H9 (cell line): ENCODE measurements at regions not wholly inside any gene's neighbourhood (a gene's known extent, or its start where the extent isn't known, plus 50 kb on each side); places are given as distances from the start of the nearest gene placed in this dataset.

Source experiments
- DNase-seq: peaks from one replicate; pipeline ENCODE4 v3.0.0-alpha.2; 2017
- H2AFZ ChIP-seq: one replicate; pipeline ENCODE4 v1.6.1; 2013; ENCODE audit warnings: mild to moderate bottlenecking, low read length, control low read depth, moderate library complexity
- H2AK5ac ChIP-seq: 2 replicates; pipeline ENCODE4 v1.6.1; 2013; ENCODE audit warnings: low read length, control low read depth, mixed read lengths; ENCODE audit not compliant: insufficient read length
- H2BK120ac ChIP-seq: one replicate; pipeline ENCODE4 v1.6.1; 2013; ENCODE audit warnings: low read depth, mild to moderate bottlenecking, low read length, control low read depth, inconsistent platforms; ENCODE audit not compliant: poor library complexity, severe bottlenecking
- H2BK12ac ChIP-seq: 2 replicates; pipeline ENCODE4 v1.6.1; 2013; ENCODE audit warnings: low read length, control low read depth, mixed read lengths, low read depth; ENCODE audit not compliant: insufficient read length
- H2BK15ac ChIP-seq: 2 replicates; pipeline ENCODE4 v1.6.1; 2013; ENCODE audit warnings: low read depth, low read length, control low read depth
- H2BK20ac ChIP-seq: one replicate; pipeline ENCODE4 v1.6.1; 2013; ENCODE audit warnings: low read depth, mild to moderate bottlenecking, low read length, control low read depth, inconsistent platforms; ENCODE audit not compliant: poor library complexity, severe bottlenecking
- H2BK5ac ChIP-seq: 2 replicates; pipeline ENCODE4 v1.6.1; 2013; ENCODE audit warnings: low read length, control low read depth, mixed read lengths; ENCODE audit not compliant: insufficient read length
- H3K14ac ChIP-seq: 2 replicates; pipeline ENCODE4 v1.6.1; 2013; ENCODE audit warnings: low read length, control low read depth; ENCODE audit not compliant: insufficient read depth
- H3K18ac ChIP-seq: 2 replicates; pipeline ENCODE4 v1.6.1; 2013; ENCODE audit warnings: low read depth, mild to moderate bottlenecking, mixed read lengths, low read length, control low read depth; ENCODE audit not compliant: insufficient read length
- H3K23ac ChIP-seq: 2 replicates; pipeline ENCODE4 v1.6.1; 2013; ENCODE audit warnings: low read length, control low read depth, mixed read lengths, low read depth; ENCODE audit not compliant: insufficient read length
- H3K23me2 ChIP-seq: 2 replicates; pipeline ENCODE4 v1.6.1; 2013; ENCODE audit warnings: low read depth, mild to moderate bottlenecking, mixed read lengths, low read length, control low read depth; ENCODE audit not compliant: insufficient read length, poor library complexity, severe bottlenecking
- H3K27ac ChIP-seq: 2 replicates; pipeline ENCODE4 v1.5.1; 2013; ENCODE audit warnings: low read length, control low read depth, mixed read lengths, low read depth; ENCODE audit not compliant: insufficient read length
- H3K27me3 ChIP-seq: 2 replicates; pipeline ENCODE4 v1.6.1; 2013; ENCODE audit warnings: low read length, control low read depth, inconsistent platforms; ENCODE audit not compliant: insufficient read depth
- H3K4ac ChIP-seq: 2 replicates; pipeline ENCODE4 v1.6.1; 2013; ENCODE audit warnings: low read depth, mild to moderate bottlenecking, control low read depth, inconsistent platforms, low read length, moderate library complexity
- H3K4me1 ChIP-seq: 2 replicates; pipeline ENCODE4 v1.6.1; 2013; ENCODE audit warnings: low read length, control low read depth, inconsistent platforms; ENCODE audit not compliant: insufficient read depth
- H3K4me2 ChIP-seq: 2 replicates; pipeline ENCODE4 v1.6.1; 2013; ENCODE audit warnings: low read length, control low read depth, mixed read lengths; ENCODE audit not compliant: insufficient read length, insufficient read depth
- H3K56ac ChIP-seq: 2 replicates; pipeline ENCODE4 v1.6.1; 2013; ENCODE audit warnings: low read depth, mild to moderate bottlenecking, mixed read lengths, low read length, control low read depth; ENCODE audit not compliant: insufficient read length
- H3K79me1 ChIP-seq: 2 replicates; pipeline ENCODE4 v1.6.1; 2013; ENCODE audit warnings: low read depth, mild to moderate bottlenecking, moderate library complexity, low read length, control low read depth, inconsistent platforms; ENCODE audit not compliant: insufficient read depth, poor library complexity, severe bottlenecking
- H3K79me2 ChIP-seq: 2 replicates; pipeline ENCODE4 v1.6.1; 2013; ENCODE audit warnings: low read length, control low read depth, inconsistent platforms; ENCODE audit not compliant: insufficient read depth
- H3K9ac ChIP-seq: 2 replicates; pipeline ENCODE4 v1.6.1; 2013; ENCODE audit warnings: low read length, control low read depth, mixed read lengths; ENCODE audit not compliant: insufficient read length; ENCODE audit errors: extremely low read depth
- H3K9me3 ChIP-seq: one replicate; pipeline ENCODE4 v1.6.1; 2013; ENCODE audit warnings: low read depth, low read length, inconsistent platforms; ENCODE audit not compliant: control insufficient read depth
- H3T11ph ChIP-seq: one replicate; pipeline ENCODE4 v1.6.1; 2013; ENCODE audit warnings: mild to moderate bottlenecking, low read length, control low read depth, inconsistent platforms
- H4K20me1 ChIP-seq: one replicate; pipeline ENCODE4 v1.6.1; 2013; ENCODE audit not compliant: control insufficient read depth, insufficient read length, insufficient read depth
- H4K5ac ChIP-seq: 2 replicates; pipeline ENCODE4 v1.6.1; 2013; ENCODE audit warnings: low read depth, mild to moderate bottlenecking, mixed read lengths, low read length, control low read depth; ENCODE audit not compliant: insufficient read length
- H4K8ac ChIP-seq: replicated peaks from 2 replicates; pipeline ENCODE4 v1.6.1; 2013; ENCODE audit warnings: low read length, control low read depth, mixed read lengths, low read depth; ENCODE audit not compliant: insufficient read length
- H4K91ac ChIP-seq: 2 replicates; pipeline ENCODE4 v1.6.1; 2013; ENCODE audit warnings: low read depth, mild to moderate bottlenecking, moderate library complexity, mixed read lengths, low read length, control low read depth; ENCODE audit not compliant: insufficient read length
- H3K27ac Mint-ChIP-seq, 3 experiments: 2 replicates in 2 of 3; 3 replicates in 1 of 3; pipeline ENCODE4 v1.8.0; 2020 to 2021; ENCODE audit warnings: mixed read lengths in 3 of 3, mild to moderate bottlenecking in 1 of 3, moderate library complexity in 1 of 3
- H3K27me3 Mint-ChIP-seq: 2 replicates; pipeline ENCODE4 v1.8.0; 2021; ENCODE audit warnings: low read depth, mild to moderate bottlenecking, moderate library complexity, mixed read lengths
- H3K36me3 Mint-ChIP-seq, 3 experiments: 2 replicates in 2 of 3; 3 replicates in 1 of 3; pipeline ENCODE4 v1.8.0; 2020 to 2021; ENCODE audit warnings: low read depth in 3 of 3, mixed read lengths in 3 of 3; ENCODE audit not compliant: insufficient read depth in 1 of 3
- H3K4me1 Mint-ChIP-seq, 2 experiments: 2 replicates each; pipeline ENCODE4 v1.8.0; 2020; ENCODE audit warnings: mixed read lengths in 2 of 2
- H3K4me3 Mint-ChIP-seq, 2 experiments: 2 replicates in 1 of 2; 3 replicates in 1 of 2; pipeline ENCODE4 v1.8.0; 2020 to 2021; ENCODE audit warnings: mild to moderate bottlenecking in 2 of 2, mixed read lengths in 2 of 2, moderate library complexity in 1 of 2
- H3K9me3 Mint-ChIP-seq, 2 experiments: 2 replicates in 1 of 2; 3 replicates in 1 of 2; pipeline ENCODE4 v1.8.0; 2020; ENCODE audit warnings: mild to moderate bottlenecking in 2 of 2, mixed read lengths in 2 of 2, moderate library complexity in 1 of 2
- WGBS: extraction: QIAGEN DNeasy Blood & Tissue Kit; methylation state at CpG from one replicate; pipeline ENCODE4 v1.1.7; 2013; ENCODE audit warnings: missing lambda C conversion rate, low lambda C conversion rate, mixed read lengths; ENCODE audit not compliant: insufficient read length; ENCODE audit errors: extremely low coverage; 5-methylcytosine and 5-hydroxymethylcytosine counted together
- TF ChIP-seq, protein P1 (sequence below): fragments of 200-600 bp; sonication (generic); conservative IDR thresholded peaks from 3 replicates; pipeline ENCODE4 v1.8.0; 2021; ENCODE audit warnings: antibody characterized with exemption, mild to moderate bottlenecking

DNA sequence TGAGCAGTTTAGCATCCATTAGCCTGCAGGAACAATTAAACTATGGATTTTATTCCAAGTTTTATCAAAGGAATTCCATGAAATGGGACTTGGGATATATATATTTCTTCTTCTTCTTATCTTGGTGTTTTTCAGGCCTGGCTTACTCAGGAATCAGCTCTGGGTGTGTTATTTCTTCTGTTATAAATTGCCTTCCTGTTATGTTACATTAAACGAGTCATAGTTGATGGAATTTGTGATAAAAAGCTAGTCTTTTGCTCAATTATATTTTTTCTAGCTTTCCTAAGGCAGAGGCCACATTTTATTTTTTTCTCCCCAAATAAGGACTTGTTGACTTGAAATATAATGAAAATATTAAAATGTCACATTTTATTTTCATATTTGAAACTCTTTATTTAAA is 141.3 kb downstream of the EPC1 start:
- WGBS: no CpG with 5 or more reads among the region's 1 CpG

More for the DNA sequence above, 141.3 kb downstream of the EPC1 start:
- no peak overlapping the region for H3K27ac Mint-ChIP-seq
- no peak overlapping the region for H3K4ac ChIP-seq
- no peak overlapping the region for H2BK120ac ChIP-seq
- H3K4me3 Mint-ChIP-seq: no peak overlapping the region
- H3K9me3 Mint-ChIP-seq: peaks cover 0 to 5% of the 10 kb centered on the region in 2 experiments; a peak in 1 of 5 replicates
- no peak overlapping the region for H3K23ac ChIP-seq
- DNase-seq: no peak
- H3K4me2 ChIP-seq: no peak overlapping the region
- H3K4me1 Mint-ChIP-seq: no peaks in the 10 kb centered on the region
- H2AFZ ChIP-seq: no peak overlapping the region
- H3T11ph ChIP-seq: no peak overlapping the region
- no peaks in the 10 kb centered on the region for H3K23me2 ChIP-seq
- no peak overlapping the region for H4K5ac ChIP-seq
- H3K18ac ChIP-seq: no peak overlapping the region
- peaks cover 1% of the 10 kb centered on the region; the same call in 1 of the 2 replicates for H3K27me3 Mint-ChIP-seq
- H3K27ac ChIP-seq: no peak overlapping the region
- TF ChIP-seq, protein P1, sequence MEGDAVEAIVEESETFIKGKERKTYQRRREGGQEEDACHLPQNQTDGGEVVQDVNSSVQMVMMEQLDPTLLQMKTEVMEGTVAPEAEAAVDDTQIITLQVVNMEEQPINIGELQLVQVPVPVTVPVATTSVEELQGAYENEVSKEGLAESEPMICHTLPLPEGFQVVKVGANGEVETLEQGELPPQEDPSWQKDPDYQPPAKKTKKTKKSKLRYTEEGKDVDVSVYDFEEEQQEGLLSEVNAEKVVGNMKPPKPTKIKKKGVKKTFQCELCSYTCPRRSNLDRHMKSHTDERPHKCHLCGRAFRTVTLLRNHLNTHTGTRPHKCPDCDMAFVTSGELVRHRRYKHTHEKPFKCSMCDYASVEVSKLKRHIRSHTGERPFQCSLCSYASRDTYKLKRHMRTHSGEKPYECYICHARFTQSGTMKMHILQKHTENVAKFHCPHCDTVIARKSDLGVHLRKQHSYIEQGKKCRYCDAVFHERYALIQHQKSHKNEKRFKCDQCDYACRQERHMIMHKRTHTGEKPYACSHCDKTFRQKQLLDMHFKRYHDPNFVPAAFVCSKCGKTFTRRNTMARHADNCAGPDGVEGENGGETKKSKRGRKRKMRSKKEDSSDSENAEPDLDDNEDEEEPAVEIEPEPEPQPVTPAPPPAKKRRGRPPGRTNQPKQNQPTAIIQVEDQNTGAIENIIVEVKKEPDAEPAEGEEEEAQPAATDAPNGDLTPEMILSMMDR: no peak
- H2BK15ac ChIP-seq: no peak overlapping the region
- no peak overlapping the region for H4K8ac ChIP-seq
- H3K4me1 ChIP-seq: no peaks in the 10 kb centered on the region
- H3K79me2 ChIP-seq: no peaks in the 10 kb centered on the region
- no peaks in the 10 kb centered on the region for H3K9me3 ChIP-seq
- H3K79me1 ChIP-seq: no peaks in the 10 kb centered on the region
- H3K56ac ChIP-seq: no peak overlapping the region
- H2BK20ac ChIP-seq: no peak overlapping the region
- no peaks in the 10 kb centered on the region for H4K20me1 ChIP-seq
- no peaks in the 10 kb centered on the region for H3K27me3 ChIP-seq
- H3K14ac ChIP-seq: no peak overlapping the region
- H3K9ac ChIP-seq: no peak overlapping the region
- H3K36me3 Mint-ChIP-seq: no peaks in the 10 kb centered on the region
- no peak overlapping the region for H2AK5ac ChIP-seq
- no peak overlapping the region for H2BK5ac ChIP-seq
- no peak overlapping the region for H2BK12ac ChIP-seq
- H4K91ac ChIP-seq: no peak overlapping the region
